CD14-positive monocyte (primary cell): ENCODE measurements at regions not wholly inside any gene's neighbourhood (a gene's known extent, or its start where the extent isn't known, plus 50 kb on each side); places are given as distances from the start of the nearest gene placed in this dataset.

Experiments used
- DNase-seq, 3 donors: peaks; one replicate each; pipeline ENCODE4 v3.0.0-alpha.2; 2011 to 2022
- H2AFZ ChIP-seq: 2 replicates; pipeline ENCODE4 v1.6.0; 2012; ENCODE audit warnings: mild to moderate bottlenecking, low read depth, low read length, inconsistent platforms; ENCODE audit not compliant: insufficient read depth, poor library complexity, severe bottlenecking
- H3K27ac ChIP-seq, 2 donors: 1 replicate in 1 of 2; 2 replicates in 1 of 2; pipeline ENCODE4 v1.5.1; 2012 to 2013; ENCODE audit warnings: low read length in 2 of 2, control low read depth in 1 of 2, inconsistent platforms in 1 of 2, low read depth in 1 of 2, mild to moderate bottlenecking in 1 of 2
- H3K27me3 ChIP-seq, 2 donors: one replicate each; pipeline versions ENCODE4 v1.6.0 to v1.6.1; 2011 to 2013; ENCODE audit warnings: low read length in 2 of 2; ENCODE audit not compliant: control insufficient read depth in 2 of 2, insufficient read depth in 2 of 2
- H3K36me3 ChIP-seq, 2 donors: replicated peaks in 1 of 2; 1 replicate in 1 of 2; 2 replicates in 1 of 2; pipeline versions ENCODE4 v1.5.1 to v1.6.1; 2012 to 2013; ENCODE audit warnings: low read length in 2 of 2, control low read depth in 1 of 2, inconsistent platforms in 1 of 2, mild to moderate bottlenecking in 1 of 2; ENCODE audit not compliant: insufficient read depth in 2 of 2, control insufficient read depth in 1 of 2
- H3K4me1 ChIP-seq, 2 donors: 1 replicate in 1 of 2; 2 replicates in 1 of 2; pipeline versions ENCODE4 v1.5.1 to v1.6.1; 2012 to 2013; ENCODE audit warnings: low read length in 2 of 2, control low read depth in 1 of 2, inconsistent platforms in 1 of 2, mild to moderate bottlenecking in 1 of 2, moderate library complexity in 1 of 2; ENCODE audit not compliant: insufficient read depth in 2 of 2, control insufficient read depth in 1 of 2
- H3K4me2 ChIP-seq: replicated peaks from 2 replicates; pipeline ENCODE3; 2012; ENCODE audit warnings: low read length, moderate library complexity, mild to moderate bottlenecking; ENCODE audit not compliant: poor library complexity, severe bottlenecking; ENCODE audit errors: extremely low read depth
- H3K4me3 ChIP-seq, 3 experiments: fragments of 200-600 bp in 1 of 3; sonication (generic) in 1 of 3; replicated peaks in 1 of 3; 1 replicate in 2 of 3; 2 replicates in 1 of 3; pipeline ENCODE4 v1.5.1; 2011 to 2013; ENCODE audit warnings: low read length in 3 of 3, mild to moderate bottlenecking in 3 of 3, control low read depth in 2 of 3, low read depth in 2 of 3, inconsistent platforms in 1 of 3, moderate library complexity in 1 of 3
- H3K79me2 ChIP-seq: 2 replicates; pipeline ENCODE4 v1.6.0; 2012; ENCODE audit warnings: mild to moderate bottlenecking, control low read depth, inconsistent platforms, low read length, moderate library complexity; ENCODE audit not compliant: insufficient read depth
- H3K9ac ChIP-seq: 2 replicates; pipeline ENCODE4 v1.6.0; 2017; ENCODE audit warnings: low read length, mild to moderate bottlenecking; ENCODE audit not compliant: insufficient read depth, poor library complexity, severe bottlenecking
- H3K9me3 ChIP-seq, 2 donors: replicated peaks in 1 of 2; 1 replicate in 1 of 2; 2 replicates in 1 of 2; pipeline versions ENCODE4 v1.5.1 to v1.6.1; 2012 to 2013; ENCODE audit warnings: low read length in 2 of 2, control low read depth in 1 of 2; ENCODE audit not compliant: control insufficient read depth in 1 of 2, insufficient read depth in 1 of 2
- H4K20me1 ChIP-seq: 2 replicates; pipeline ENCODE4 v1.6.0; 2012; ENCODE audit warnings: mild to moderate bottlenecking, low read length, control low read depth, moderate library complexity; ENCODE audit not compliant: insufficient read depth
- H3K27ac Mint-ChIP-seq, 7 donors: one replicate each; pipeline ENCODE4 v1.8.0; 2020; ENCODE audit warnings: mild to moderate bottlenecking in 7 of 7, mixed read lengths in 7 of 7, moderate library complexity in 6 of 7, inconsistent platforms in 2 of 7
- H3K27me3 Mint-ChIP-seq, 3 donors: one replicate each; pipeline ENCODE4 v1.8.0; 2021 to 2022; ENCODE audit warnings: low read depth in 3 of 3, mild to moderate bottlenecking in 3 of 3, mixed read lengths in 3 of 3, moderate library complexity in 3 of 3, inconsistent platforms in 1 of 3
- H3K36me3 Mint-ChIP-seq, 2 donors: one replicate each; pipeline ENCODE4 v1.8.0; 2020; ENCODE audit warnings: mixed read lengths in 2 of 2, inconsistent platforms in 1 of 2, mild to moderate bottlenecking in 1 of 2
- H3K4me1 Mint-ChIP-seq: one replicate; pipeline ENCODE4 v1.8.0; 2020; ENCODE audit warnings: mild to moderate bottlenecking, mixed read lengths
- H3K4me3 Mint-ChIP-seq, 2 donors: one replicate each; pipeline ENCODE4 v1.8.0; 2020; ENCODE audit warnings: mild to moderate bottlenecking in 2 of 2, mixed read lengths in 2 of 2, moderate library complexity in 1 of 2
- H3K9me3 Mint-ChIP-seq, 7 donors: one replicate each; pipeline ENCODE4 v1.8.0; 2020 to 2022; ENCODE audit warnings: mixed read lengths in 7 of 7, mild to moderate bottlenecking in 6 of 7, moderate library complexity in 6 of 7, inconsistent platforms in 2 of 7
- WGBS: methylation state at CpG from one replicate; pipeline ENCODE4 v1.1.5; 2013; ENCODE audit warnings: missing lambda C conversion rate; ENCODE audit not compliant: insufficient coverage; 5-methylcytosine and 5-hydroxymethylcytosine counted together
- intact Hi-C, 2 donors: fragments of 100-400 bp; cut with micrococcal nuclease; formaldehyde crosslinking; loops; one replicate each; pipeline versions ENCODE4 v1.15.0 to v1.15.1; 2023
- TF ChIP-seq, protein P1 (sequence below): fragments of 200-600 bp; IDR thresholded peaks from one replicate; pipeline ENCODE4 v1.8.0; 2022; ENCODE audit warnings: antibody characterized with exemption, mild to moderate bottlenecking

DNA sequence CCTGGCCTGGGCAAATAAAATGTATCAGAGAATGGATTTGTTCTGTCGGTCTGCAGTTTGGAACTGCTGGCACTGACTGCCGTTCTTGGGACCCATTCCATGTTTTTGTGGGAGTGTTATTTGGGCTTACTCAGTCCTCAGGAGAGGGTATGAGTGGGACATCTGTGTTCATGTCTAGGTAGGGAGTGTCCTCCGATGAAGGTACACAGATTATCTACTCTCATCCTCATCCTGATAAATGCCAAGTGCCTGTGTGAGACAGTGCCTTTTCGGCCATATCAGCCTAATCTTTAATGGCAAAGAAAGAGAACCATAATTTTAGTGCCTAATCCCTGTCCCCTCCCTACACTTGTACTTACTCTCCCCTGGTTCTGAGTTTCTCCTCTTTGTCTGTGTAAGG lies 409.4 kb downstream of the REEP3 start:
- Mint-ChIP-seq H3K36me3 (no peaks in the 10 kb centered on the region), H3K4me1 (no peaks in the 10 kb centered on the region), H3K9me3 (peaks cover 0 to 5% (median 0%) of the 10 kb centered on the region in 7 donors), H3K27ac (no peak overlapping the region), H3K4me3 (no peak overlapping the region), H3K27me3 (peaks cover 0 to 3% (median 1%) of the 10 kb centered on the region in 3 donors)
- Histone ChIP-seq H3K9ac (no peak overlapping the region), H3K4me3 (no peak overlapping the region), H3K4me2 (no peak overlapping the region), H3K79me2 (no peaks in the 10 kb centered on the region), H3K4me1 (no peaks in the 10 kb centered on the region), H3K36me3 (no peaks in the 10 kb centered on the region), H3K9me3 (no peaks in the 10 kb centered on the region), H3K27me3 (peaks cover 0 to 2% of the 10 kb centered on the region in 2 donors), H3K27ac (no peak overlapping the region), H4K20me1 (no peaks in the 10 kb centered on the region), H2AFZ (no peak overlapping the region)
- intact Hi-C loops, result no loop called here
- TF ChIP-seq, protein P1, sequence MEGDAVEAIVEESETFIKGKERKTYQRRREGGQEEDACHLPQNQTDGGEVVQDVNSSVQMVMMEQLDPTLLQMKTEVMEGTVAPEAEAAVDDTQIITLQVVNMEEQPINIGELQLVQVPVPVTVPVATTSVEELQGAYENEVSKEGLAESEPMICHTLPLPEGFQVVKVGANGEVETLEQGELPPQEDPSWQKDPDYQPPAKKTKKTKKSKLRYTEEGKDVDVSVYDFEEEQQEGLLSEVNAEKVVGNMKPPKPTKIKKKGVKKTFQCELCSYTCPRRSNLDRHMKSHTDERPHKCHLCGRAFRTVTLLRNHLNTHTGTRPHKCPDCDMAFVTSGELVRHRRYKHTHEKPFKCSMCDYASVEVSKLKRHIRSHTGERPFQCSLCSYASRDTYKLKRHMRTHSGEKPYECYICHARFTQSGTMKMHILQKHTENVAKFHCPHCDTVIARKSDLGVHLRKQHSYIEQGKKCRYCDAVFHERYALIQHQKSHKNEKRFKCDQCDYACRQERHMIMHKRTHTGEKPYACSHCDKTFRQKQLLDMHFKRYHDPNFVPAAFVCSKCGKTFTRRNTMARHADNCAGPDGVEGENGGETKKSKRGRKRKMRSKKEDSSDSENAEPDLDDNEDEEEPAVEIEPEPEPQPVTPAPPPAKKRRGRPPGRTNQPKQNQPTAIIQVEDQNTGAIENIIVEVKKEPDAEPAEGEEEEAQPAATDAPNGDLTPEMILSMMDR, result no peak
- DNase-seq, result no peak
- WGBS, result 100% methylated on average over 1 of the region's 4 CpGs

DNA sequence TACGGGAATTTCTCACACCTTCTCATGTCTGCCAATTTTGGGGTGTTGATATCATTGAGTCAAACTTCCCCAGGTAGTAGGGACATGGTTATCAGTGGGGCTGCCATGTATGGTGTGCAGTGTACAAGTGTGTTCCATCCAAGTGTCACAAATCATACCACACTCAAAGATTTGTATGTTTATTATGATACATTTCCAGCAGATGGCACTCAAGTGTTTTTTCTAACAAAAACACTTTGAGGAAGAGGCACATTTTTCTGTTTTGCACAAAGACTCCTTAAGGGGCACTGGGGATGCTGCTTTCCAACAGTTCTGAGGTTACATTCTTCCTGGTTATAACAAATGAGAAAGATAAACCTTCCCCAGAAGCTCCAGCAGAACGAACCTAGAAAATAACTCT lies 414.5 kb downstream of the REEP3 start:
- no peak overlapping the region for H3K4me3 ChIP-seq
- no peak for DNase-seq

More for the DNA sequence above, 414.5 kb downstream of the REEP3 start:
- Histone ChIP-seq H3K4me1 (no peaks in the 10 kb centered on the region), H3K36me3 (no peaks in the 10 kb centered on the region), H2AFZ (no peak overlapping the region), H4K20me1 (no peaks in the 10 kb centered on the region), H3K27me3 (no peaks in the 10 kb centered on the region), H3K27ac (no peak overlapping the region), H3K9me3 (no peaks in the 10 kb centered on the region), H3K9ac (no peak overlapping the region), H3K4me2 (no peak overlapping the region), H3K79me2 (no peaks in the 10 kb centered on the region)
- H3K9me3 Mint-ChIP-seq, result no peaks in the 10 kb centered on the region
- H3K27me3 Mint-ChIP-seq, result peaks cover 0 to 5% (median 3%) of the 10 kb centered on the region in 3 donors
- 60% methylated on average over 1 of the region's 2 CpGs for WGBS
- H3K4me1 Mint-ChIP-seq, result no peaks in the 10 kb centered on the region
- H3K27ac Mint-ChIP-seq, result no peak overlapping the region
- no peaks in the 10 kb centered on the region for H3K36me3 Mint-ChIP-seq
- intact Hi-C loops, result no loop called here
- TF ChIP-seq, protein P1, result no peak
- no peak overlapping the region for H3K4me3 Mint-ChIP-seq
